GM13977 (cell line): ENCODE measurements at regions not wholly inside any gene's neighbourhood (a gene's known extent, or its start where the extent isn't known, plus 50 kb on each side); places are given as distances from the start of the nearest gene placed in this dataset.

Experiments used
- DNase-seq: peaks from one replicate; pipeline ENCODE4 v3.0.0; 2012; ENCODE audit warnings: low spot score
- in situ Hi-C: fragments of 300-500 bp; cut with MboI; formaldehyde crosslinking; loops from one replicate; pipeline ENCODE4 v1.12.0; 2022; ENCODE audit warnings: low sequenced_read_pairs, low pct_unique_long_range_greater_than_20kb, mixed read lengths, inconsistent platforms; ENCODE audit not compliant: unreplicated experiment
- TF ChIP-seq, protein P1 (sequence below): IDR thresholded peaks from 2 replicates; pipeline ENCODE4 v1.5.1; 2012; ENCODE audit warnings: mild to moderate bottlenecking, control low read depth; ENCODE audit not compliant: insufficient read depth; ENCODE audit errors: extremely low read depth, missing control alignments

DNA sequence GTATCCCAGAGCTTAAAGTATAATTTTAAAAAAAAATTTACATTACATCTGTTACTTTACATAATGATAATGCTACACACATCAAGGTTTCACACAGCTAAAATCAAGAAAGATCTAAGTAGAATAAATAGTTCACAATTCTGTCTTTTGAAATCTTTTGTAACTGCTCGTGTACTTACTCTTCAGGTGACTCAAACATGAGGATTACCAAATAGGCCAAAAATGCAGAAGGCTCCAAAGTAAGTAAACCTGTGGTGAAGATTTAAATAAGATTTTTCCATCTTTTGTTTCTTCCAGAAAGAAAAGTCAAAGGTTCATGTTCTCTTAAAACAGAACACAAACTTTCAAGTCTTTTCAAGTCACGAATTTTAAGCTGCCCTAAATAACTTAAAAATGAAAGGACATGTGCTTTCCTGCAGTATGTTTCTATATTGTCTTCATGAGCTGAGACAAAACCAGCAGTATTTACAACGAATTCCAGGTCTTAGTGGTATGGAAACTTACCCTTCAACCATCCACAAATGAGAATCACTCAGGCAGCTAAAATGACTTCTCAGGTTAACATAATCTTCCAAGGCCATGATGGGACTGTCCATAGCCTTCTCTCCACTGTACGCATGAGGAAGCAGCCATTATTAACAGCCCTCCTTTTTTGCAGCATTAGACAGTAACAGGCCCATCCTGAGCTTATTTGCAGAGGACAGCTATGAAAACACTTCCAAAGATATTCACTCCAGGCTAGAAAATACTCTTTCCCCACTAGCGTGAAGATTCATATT, 172.8 kb upstream of the EDNRA start:
- TF ChIP-seq, protein P1, sequence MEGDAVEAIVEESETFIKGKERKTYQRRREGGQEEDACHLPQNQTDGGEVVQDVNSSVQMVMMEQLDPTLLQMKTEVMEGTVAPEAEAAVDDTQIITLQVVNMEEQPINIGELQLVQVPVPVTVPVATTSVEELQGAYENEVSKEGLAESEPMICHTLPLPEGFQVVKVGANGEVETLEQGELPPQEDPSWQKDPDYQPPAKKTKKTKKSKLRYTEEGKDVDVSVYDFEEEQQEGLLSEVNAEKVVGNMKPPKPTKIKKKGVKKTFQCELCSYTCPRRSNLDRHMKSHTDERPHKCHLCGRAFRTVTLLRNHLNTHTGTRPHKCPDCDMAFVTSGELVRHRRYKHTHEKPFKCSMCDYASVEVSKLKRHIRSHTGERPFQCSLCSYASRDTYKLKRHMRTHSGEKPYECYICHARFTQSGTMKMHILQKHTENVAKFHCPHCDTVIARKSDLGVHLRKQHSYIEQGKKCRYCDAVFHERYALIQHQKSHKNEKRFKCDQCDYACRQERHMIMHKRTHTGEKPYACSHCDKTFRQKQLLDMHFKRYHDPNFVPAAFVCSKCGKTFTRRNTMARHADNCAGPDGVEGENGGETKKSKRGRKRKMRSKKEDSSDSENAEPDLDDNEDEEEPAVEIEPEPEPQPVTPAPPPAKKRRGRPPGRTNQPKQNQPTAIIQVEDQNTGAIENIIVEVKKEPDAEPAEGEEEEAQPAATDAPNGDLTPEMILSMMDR, result no peak
- no peak for DNase-seq
- in situ Hi-C loops, result no loop called here

DNA sequence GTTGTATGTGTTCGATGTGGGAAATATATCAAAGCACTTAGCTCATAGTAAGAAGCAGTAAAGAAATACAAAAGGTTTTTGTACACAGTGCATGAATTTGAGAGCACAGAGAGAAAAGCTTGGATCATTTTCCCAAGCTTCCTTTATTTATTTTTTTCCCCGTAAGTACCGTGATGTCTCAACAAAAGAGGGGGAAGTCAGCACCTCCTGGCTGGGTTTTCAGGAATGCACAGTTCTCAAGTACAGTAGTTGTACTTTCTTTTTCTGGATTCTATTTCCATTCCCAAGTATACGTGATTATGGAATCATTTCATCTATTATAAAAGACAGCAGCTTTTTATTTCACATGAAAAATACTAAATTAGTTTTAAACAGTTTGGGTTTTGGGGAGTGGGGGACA, 171.5 kb upstream of the EDNRA start:
- TF ChIP-seq, protein P1, result no peak
- in situ Hi-C loops, result no loop called here
- DNase-seq, result no peak

DNA sequence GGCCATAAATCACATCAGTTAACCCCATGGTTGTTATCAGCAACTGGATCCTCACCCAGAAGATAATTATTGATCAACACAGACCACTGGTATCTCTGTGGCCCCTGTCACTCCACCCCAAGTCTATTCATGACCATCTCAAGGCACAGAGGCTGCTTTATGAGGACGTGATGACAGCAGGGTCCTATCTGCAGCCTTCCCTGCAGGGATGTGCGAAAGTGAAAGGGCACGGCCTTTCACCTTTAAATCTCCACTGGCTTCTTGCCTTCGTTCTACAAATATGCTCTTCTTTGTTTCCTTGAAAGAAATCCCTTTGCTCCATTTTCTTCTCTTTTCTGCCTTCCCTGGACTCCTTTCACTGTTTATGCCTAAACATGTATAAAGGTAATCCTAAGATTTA, 170.6 kb upstream of the EDNRA start:
- TF ChIP-seq, protein P1, result no peak
- in situ Hi-C loops, result no loop called here
- no peak for DNase-seq

DNA sequence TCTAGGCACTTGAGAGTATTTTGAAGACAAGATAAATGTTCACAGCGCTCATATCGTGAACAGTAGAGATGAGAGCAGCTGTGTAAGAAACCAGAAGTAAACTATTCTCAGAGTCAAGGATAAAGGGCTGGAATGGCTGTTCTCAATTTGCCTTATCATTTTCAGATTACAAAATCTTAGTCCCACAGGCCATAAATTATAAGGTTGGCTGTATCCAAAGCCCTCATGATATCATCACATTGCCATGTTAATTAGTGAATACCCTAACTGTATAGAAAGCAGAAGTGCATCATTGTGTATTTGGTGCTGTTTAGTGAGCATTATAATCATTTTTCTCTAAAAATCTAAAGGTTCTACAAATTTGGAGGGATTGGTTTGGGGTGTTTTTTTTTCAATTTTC, 168.9 kb upstream of the EDNRA start:
- in situ Hi-C loops, result no loop called here
- TF ChIP-seq, protein P1, result no peak
- no peak for DNase-seq

DNA sequence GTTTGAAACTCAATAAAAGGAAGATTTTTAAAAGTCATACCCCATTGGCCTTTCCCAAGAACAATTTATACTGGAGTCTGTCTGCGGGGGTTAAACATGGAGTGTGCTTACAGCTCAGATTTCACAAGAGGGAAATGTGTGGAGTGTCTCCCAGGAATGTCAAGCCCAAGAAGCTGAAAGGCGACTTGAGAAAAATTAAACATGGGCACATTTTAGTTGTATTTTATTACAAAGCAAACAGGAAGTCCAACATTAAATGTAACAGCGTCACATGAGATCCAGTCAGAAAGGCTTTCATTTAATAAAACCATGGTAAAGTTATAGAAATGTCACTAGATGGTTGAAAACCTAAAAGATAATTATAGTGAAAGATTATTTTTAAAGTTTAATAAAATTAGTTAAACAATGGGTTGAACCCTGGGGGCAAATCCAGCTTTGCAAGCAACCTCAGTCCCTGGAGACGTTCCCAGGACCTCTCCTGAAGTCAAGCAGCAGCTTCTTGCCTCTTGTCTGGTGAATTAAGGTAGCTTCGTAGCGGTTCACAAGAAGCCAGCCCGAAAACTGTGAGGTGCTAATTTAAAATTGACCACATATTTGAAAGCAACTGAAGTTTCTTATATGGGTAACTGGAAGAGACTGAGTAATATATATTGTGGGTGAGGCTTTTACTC, 168.4 kb upstream of the EDNRA start:
- DNase-seq, result no peak

DNA sequence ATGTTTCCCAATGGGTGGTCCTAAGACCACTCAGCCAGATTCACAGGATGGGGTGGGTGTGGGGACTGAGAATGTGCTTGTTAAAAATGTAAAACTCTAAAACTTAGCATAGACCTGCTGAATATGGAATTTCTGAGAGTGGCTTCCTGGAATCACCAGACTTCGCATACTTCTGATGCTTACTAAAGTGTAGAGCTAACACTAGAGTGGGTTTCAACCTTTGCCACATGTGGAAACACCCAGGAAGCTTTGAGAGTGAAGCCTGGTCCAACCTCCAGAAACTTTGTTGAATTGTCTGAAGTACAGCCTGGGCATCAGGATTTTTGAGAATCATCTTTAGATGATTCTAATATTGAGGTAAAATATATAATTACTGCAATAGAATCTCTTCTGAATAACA, 167.8 kb upstream of the EDNRA start:
- DNase-seq, result no peak
- TF ChIP-seq, protein P1, result no peak
- in situ Hi-C loops, result no loop called here

More for the DNA sequence above, 168.4 kb upstream of the EDNRA start:
- in situ Hi-C loops, result no loop called here
- TF ChIP-seq, protein P1, result no peak
